HG03575 (cell line): ENCODE measurements at regions not wholly inside any gene's neighbourhood (a gene's known extent, or its start where the extent isn't known, plus 50 kb on each side); places are given as distances from the start of the nearest gene placed in this dataset.

Experiments
- ATAC-seq: cut with Tn5 transposase; IDR thresholded peaks from one replicate; pipeline ENCODE4 v1.9.1; 2021; ENCODE audit not compliant: unreplicated experiment, insufficient number of reproducible peaks, low FRiP score; ENCODE audit errors: extremely low read depth

GRCh38 chr7:45975847-45976484 is 54.9 kb upstream of the IGFBP3 start:
- ATAC-seq = no peak

- ATAC-seq = no peak
These were observed 54.3 kb upstream of the IGFBP3 start for GRCh38 chr7:45975367-45975766.

GRCh38 chr7:45974540-45975360 is 53.7 kb upstream of the IGFBP3 start:
- ATAC-seq = no peak

GRCh38 chr7:45973725-45974532 is 52.9 kb upstream of the IGFBP3 start:
- ATAC-seq = no peak

- no peak for ATAC-seq
These were observed 51.7 kb upstream of the IGFBP3 start for GRCh38 chr7:45972629-45973312.

- no peak for ATAC-seq
These were observed 50.6 kb upstream of the IGFBP3 start for GRCh38 chr7:45971661-45972175.

- no peak for ATAC-seq
These were observed 50.1 kb upstream of the IGFBP3 start for GRCh38 chr7:45971171-45971570.
